ENCODE measurements at regions not wholly inside any gene's neighbourhood (a gene's known extent, or its start where the extent isn't known, plus 50 kb on each side); places are given as distances from the start of the nearest gene placed in this dataset.
"Not testable (repeated sequence)": the region's sequence is repeated elsewhere in the genome, so short reads cannot be mapped to it uniquely, and the experiment has no call there.

- no peak for DNase-seq
These were observed 164.8 kb upstream of the NDN start for GRCh38 chr15:23851921-23852320.

GRCh38 chr15:23853286-23853685 lies 166.2 kb upstream of the NDN start:
- no peak for DNase-seq

- no peak for DNase-seq
These were observed 167.3 kb upstream of the NDN start for GRCh38 chr15:23854203-23854911.

GRCh38 chr15:23854912-23855659 lies 168.0 kb upstream of the NDN start:
- no peak for DNase-seq

GRCh38 chr15:23855947-23856346 lies 168.8 kb upstream of the NDN start:
- no peak for DNase-seq

GRCh38 chr15:23857028-23857641 lies 170.0 kb upstream of the NDN start:
- DNase-seq, result peak; percentile 52

GRCh38 chr15:23859008-23859407 lies 171.9 kb upstream of the NDN start:
- DNase-seq, result no peak

GRCh38 chr15:23860290-23861245 lies 173.5 kb upstream of the NDN start:
- no peak for DNase-seq

- peak; percentile 10 for DNase-seq
These were observed 179.7 kb upstream of the NDN start for GRCh38 chr15:23866832-23867231.

- DNase-seq, result peak; percentile 43
These were observed 182.3 kb upstream of the NDN start for GRCh38 chr15:23869396-23869795.

GRCh38 chr15:23873613-23874012 lies 186.5 kb upstream of the NDN start:
- DNase-seq, result not testable (repeated sequence)

- peak; percentile 36 for DNase-seq
These were observed 190.7 kb upstream of the NDN start for GRCh38 chr15:23877502-23878412.

- DNase-seq, result no peak
These were observed 194.2 kb upstream of the NDN start for GRCh38 chr15:23881291-23881690.

- no peak for DNase-seq
These were observed 203.1 kb upstream of the NDN start for GRCh38 chr15:23890218-23890617.

- DNase-seq, result no peak
These were observed 210.0 kb upstream of the NDN start for GRCh38 chr15:23897091-23897490.

- no peak for DNase-seq
These were observed 210.4 kb upstream of the NDN start for GRCh38 chr15:23897531-23897930.

GRCh38 chr15:23910030-23910429 lies 222.9 kb upstream of the NDN start:
- no peak for DNase-seq

GRCh38 chr15:23912191-23912590 lies 225.1 kb upstream of the NDN start:
- DNase-seq, result peak; percentile 84

GRCh38 chr15:23913081-23913480 lies 226.0 kb upstream of the NDN start:
- no peak for DNase-seq

GRCh38 chr15:23913635-23914034 lies 226.5 kb upstream of the NDN start:
- DNase-seq, result no peak

GRCh38 chr15:23924686-23925085 lies 237.6 kb upstream of the NDN start:
- no peak for DNase-seq

- DNase-seq, result no peak
These were observed 267.8 kb upstream of the NDN start for GRCh38 chr15:23954931-23955330.

Data from SHP77 treated with DMSO at 0.1 percent for 48 hours (cell line).